ENCODE measurements at regions not wholly inside any gene's neighbourhood (a gene's known extent, or its start where the extent isn't known, plus 50 kb on each side); places are given as distances from the start of the nearest gene placed in this dataset.
A peak's percentile ranks its signal among the peaks of the same experiment; 100 is the strongest.
"Not testable (repeated sequence)": the region's sequence is repeated elsewhere in the genome, so short reads cannot be mapped to it uniquely, and the experiment has no call there.

DNA sequence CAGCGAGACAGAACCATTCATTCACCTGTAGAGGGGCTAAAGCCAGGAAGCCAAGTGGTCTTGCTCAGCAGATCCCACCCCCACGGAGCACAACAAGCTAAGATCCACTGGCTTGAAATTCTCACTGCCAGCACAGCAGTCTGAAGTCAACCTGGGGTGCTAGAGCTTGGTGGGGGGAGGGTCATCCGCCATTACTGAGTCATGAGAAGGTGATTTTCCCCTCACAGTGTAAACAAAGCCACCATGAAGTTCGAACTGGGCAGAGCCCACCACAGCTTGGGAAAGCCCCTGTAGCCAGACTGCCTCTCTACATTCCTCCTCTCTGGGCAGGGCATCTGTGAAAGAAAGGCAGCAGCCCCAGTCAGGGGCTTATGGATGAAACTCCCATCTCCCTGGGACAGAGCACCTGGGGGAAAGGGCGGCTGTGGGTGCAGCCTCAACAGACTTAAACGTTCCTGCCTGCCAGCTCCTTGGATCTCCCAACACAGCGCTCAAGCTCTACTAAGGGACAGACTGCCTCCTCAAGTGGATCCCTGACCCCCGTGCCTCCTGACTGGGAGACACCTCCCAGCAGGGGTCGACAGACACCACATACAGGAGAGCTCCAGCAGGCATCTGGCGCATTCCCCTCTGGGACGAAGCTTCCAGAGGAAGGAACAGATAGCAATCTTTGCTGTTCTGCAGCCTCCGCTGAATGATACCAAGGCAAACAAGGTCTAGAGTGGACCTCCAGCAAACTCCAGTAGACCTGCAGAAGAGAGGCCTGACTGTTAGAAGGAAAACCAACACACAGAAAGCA is 179.0 kb upstream of the KLF7 start:
- CTCF ChIA-PET; H3K36me3 ChIP-seq (ENCODE audit: control insufficient read depth in 4 of 4, insufficient read depth in 4 of 4, low read length in 3 of 4); H3K9me3 ChIP-seq (ENCODE audit: control extremely low read depth in 1 of 5, control insufficient read depth in 4 of 5, insufficient read depth in 2 of 5, low read depth in 1 of 5, low read length in 4 of 5); POLR2A ChIA-PET; H3K27me3 ChIP-seq (replicated peaks in 2 of 5; ENCODE audit: control insufficient read depth in 4 of 5, insufficient read depth in 5 of 5, low read length in 4 of 5); DNase-seq; H3K4me1 ChIP-seq (ENCODE audit: control extremely low read depth in 1 of 4, control insufficient read depth in 4 of 4, insufficient read depth in 4 of 4, low read length in 3 of 4); H3K4me3 ChIP-seq (ENCODE audit: control insufficient read depth in 1 of 7, extremely low read depth in 1 of 7, insufficient read depth in 4 of 7, low read depth in 2 of 7, low read length in 6 of 7); H3K27ac ChIP-seq (ENCODE audit: insufficient read depth in 1 of 2, low read depth in 1 of 2, low read length in 2 of 2, poor library complexity in 1 of 2, severe bottlenecking in 2 of 2): not testable (repeated sequence)
- WGBS (ENCODE audit: insufficient coverage), result 95% methylated on average over 10 of the region's 12 CpGs

DNA sequence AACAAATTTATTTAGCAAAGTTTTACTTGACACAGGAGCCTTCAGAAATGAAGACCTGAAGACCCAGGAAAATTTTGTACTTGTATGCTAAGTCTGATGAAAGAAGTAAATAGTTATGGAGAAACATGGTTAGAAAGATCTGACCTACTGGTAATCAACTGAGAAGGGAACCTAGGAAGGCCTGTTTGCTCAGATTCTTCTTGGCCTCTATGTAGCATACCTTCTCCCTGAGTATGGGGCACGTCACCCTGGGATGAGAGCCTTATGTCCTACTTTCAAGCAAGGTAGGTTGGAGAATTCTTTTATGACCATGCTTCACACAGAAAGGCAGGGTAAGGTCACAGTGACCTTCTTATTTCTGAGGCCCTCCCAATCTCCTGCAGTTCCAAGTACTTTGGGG is 178.6 kb upstream of the CREB1 start:
- no peaks in the 10 kb centered on the region for H3K9me3 ChIP-seq (ENCODE audit: control extremely low read depth in 1 of 5, control insufficient read depth in 4 of 5, insufficient read depth in 2 of 5, low read depth in 1 of 5, low read length in 4 of 5)
- ChIA-PET POLR2A (no interaction called here), CTCF (no interaction called here)
- DNase-seq, result no peak
- H3K4me3 ChIP-seq (ENCODE audit: control insufficient read depth in 1 of 7, extremely low read depth in 1 of 7, insufficient read depth in 4 of 7, low read depth in 2 of 7, low read length in 6 of 7), result no peak overlapping the region
- peaks cover 0 to 8% (median 4%) of the 10 kb centered on the region in 4 experiments for H3K4me1 ChIP-seq (ENCODE audit: control extremely low read depth in 1 of 4, control insufficient read depth in 4 of 4, insufficient read depth in 4 of 4, low read length in 3 of 4)
- WGBS (ENCODE audit: insufficient coverage), result 100% methylated on average over 1 of the region's 1 CpG
- H3K27ac ChIP-seq (ENCODE audit: insufficient read depth in 1 of 2, low read depth in 1 of 2, low read length in 2 of 2, poor library complexity in 1 of 2, severe bottlenecking in 2 of 2), result no peak overlapping the region
- no peaks in the 10 kb centered on the region for H3K36me3 ChIP-seq (ENCODE audit: control insufficient read depth in 4 of 4, insufficient read depth in 4 of 4, low read length in 3 of 4)
- no peaks in the 10 kb centered on the region for H3K27me3 ChIP-seq (replicated peaks in 2 of 5; ENCODE audit: control insufficient read depth in 4 of 5, insufficient read depth in 5 of 5, low read length in 4 of 5)

DNA sequence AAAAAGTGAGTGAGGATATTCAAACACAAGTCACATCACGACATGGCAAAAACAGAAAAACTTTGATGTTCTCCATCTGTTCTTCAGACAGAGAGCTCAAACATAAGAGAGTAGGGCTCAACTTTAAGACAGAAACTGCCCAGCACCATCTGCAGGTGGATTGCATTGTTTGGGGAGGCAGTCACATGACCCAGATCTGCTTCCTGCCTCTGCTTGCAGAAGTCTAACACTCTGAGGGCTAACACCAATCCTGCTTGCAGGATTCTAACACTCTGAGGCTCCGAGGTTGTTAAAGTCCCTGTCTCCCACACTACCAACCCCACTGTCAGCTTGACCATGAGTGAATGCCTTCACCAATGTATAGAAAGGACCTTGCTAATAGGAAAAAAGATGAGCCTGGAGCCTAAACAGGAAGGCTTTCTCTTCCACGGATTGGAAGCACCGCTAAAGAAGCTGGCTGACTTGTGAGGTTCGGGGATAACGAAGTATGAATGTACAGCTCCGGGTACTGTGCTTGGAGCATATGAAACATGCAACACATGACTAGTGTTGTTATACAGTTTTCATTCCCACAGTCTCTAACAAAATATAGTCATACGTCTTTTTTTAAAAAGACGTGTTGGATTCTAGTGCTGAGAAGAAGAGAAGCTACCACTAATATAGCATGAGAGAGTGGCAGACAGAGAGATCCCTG is 176.6 kb upstream of the CREB1 start:
- Histone ChIP-seq H3K4me1 (ENCODE audit: control extremely low read depth in 1 of 4, control insufficient read depth in 4 of 4, insufficient read depth in 4 of 4, low read length in 3 of 4) (peaks cover 0 to 8% (median 4%) of the 10 kb centered on the region in 4 experiments), H3K27me3 (replicated peaks in 2 of 5; ENCODE audit: control insufficient read depth in 4 of 5, insufficient read depth in 5 of 5, low read length in 4 of 5) (no peaks in the 10 kb centered on the region), H3K27ac (ENCODE audit: insufficient read depth in 1 of 2, low read depth in 1 of 2, low read length in 2 of 2, poor library complexity in 1 of 2, severe bottlenecking in 2 of 2) (no peak overlapping the region), H3K9me3 (ENCODE audit: control extremely low read depth in 1 of 5, control insufficient read depth in 4 of 5, insufficient read depth in 2 of 5, low read depth in 1 of 5, low read length in 4 of 5) (no peaks in the 10 kb centered on the region), H3K4me3 (ENCODE audit: control insufficient read depth in 1 of 7, extremely low read depth in 1 of 7, insufficient read depth in 4 of 7, low read depth in 2 of 7, low read length in 6 of 7) (no peak overlapping the region), H3K36me3 (ENCODE audit: control insufficient read depth in 4 of 4, insufficient read depth in 4 of 4, low read length in 3 of 4) (no peaks in the 10 kb centered on the region)
- 100% methylated on average over 7 of the region's 9 CpGs for WGBS (ENCODE audit: insufficient coverage)
- POLR2A ChIA-PET, result no interaction called here
- CTCF ChIA-PET, result interaction anchor here (0.6 to 1.8 kb wide), 5 partner anchors 36 to 370 kb away, joined by 3 to 5 read pairs (median 3); no protein-coding TSS in a partner anchor
- DNase-seq, result peak; percentile 35 to 69 (median 62)

DNA sequence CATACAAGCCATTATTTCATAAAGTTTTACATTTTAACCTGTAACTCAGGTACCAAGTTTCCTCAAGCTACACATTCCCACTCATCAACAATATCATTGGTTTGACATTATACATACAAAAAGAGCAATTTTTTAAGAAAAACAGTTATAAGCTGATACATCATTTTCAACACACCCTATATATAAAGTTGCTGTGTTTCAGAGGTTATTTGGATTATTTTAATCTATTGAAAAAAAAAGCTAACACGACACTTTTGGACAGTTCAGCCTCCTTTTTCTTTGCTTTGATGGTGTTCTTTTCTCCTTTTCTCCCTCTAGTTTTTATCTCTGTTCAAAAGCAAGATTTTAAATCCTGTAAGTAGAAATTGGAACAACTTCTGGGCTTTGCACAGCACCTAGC is 175.9 kb upstream of the CREB1 start:
- no peaks in the 10 kb centered on the region for H3K9me3 ChIP-seq (ENCODE audit: control extremely low read depth in 1 of 5, control insufficient read depth in 4 of 5, insufficient read depth in 2 of 5, low read depth in 1 of 5, low read length in 4 of 5)
- POLR2A ChIA-PET, result no interaction called here
- no peak overlapping the region for H3K27ac ChIP-seq (ENCODE audit: insufficient read depth in 1 of 2, low read depth in 1 of 2, low read length in 2 of 2, poor library complexity in 1 of 2, severe bottlenecking in 2 of 2)
- DNase-seq, result no peak
- H3K36me3 ChIP-seq (ENCODE audit: control insufficient read depth in 4 of 4, insufficient read depth in 4 of 4, low read length in 3 of 4), result no peaks in the 10 kb centered on the region
- CTCF ChIA-PET, result interaction anchor here (1.3 to 1.8 kb wide), 2 partner anchors 9 to 187 kb away, joined by 3 to 5 read pairs; no protein-coding TSS in a partner anchor
- H3K4me3 ChIP-seq (ENCODE audit: control insufficient read depth in 1 of 7, extremely low read depth in 1 of 7, insufficient read depth in 4 of 7, low read depth in 2 of 7, low read length in 6 of 7), result no peak overlapping the region
- no peaks in the 10 kb centered on the region for H3K27me3 ChIP-seq (replicated peaks in 2 of 5; ENCODE audit: control insufficient read depth in 4 of 5, insufficient read depth in 5 of 5, low read length in 4 of 5)
- WGBS (ENCODE audit: insufficient coverage), result no CpG with 5 or more reads among the region's 1 CpG
- H3K4me1 ChIP-seq (ENCODE audit: control extremely low read depth in 1 of 4, control insufficient read depth in 4 of 4, insufficient read depth in 4 of 4, low read length in 3 of 4), result peaks cover 0 to 8% (median 4%) of the 10 kb centered on the region in 4 experiments

DNA sequence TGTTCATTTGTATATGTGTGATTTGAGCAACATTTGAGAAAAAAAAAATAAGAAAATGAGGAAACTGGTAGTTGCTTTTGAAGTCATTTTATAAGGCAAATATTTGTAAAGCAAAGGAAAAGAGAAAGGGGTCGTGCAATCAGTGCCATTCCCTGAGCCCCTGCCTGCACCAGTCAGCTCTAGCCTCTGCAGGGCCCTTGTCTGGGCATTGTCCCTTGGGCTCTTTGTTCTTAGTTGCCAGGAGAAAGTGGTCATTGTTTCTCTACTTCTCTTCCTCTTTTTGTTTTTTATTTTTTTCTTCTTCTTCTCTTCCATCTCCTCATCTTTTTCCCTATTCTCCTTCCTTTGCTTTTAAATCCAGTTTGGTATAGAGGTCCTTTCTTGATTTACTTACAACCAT is 175.3 kb upstream of the CREB1 start:
- Histone ChIP-seq H3K36me3 (ENCODE audit: control insufficient read depth in 4 of 4, insufficient read depth in 4 of 4, low read length in 3 of 4) (no peaks in the 10 kb centered on the region), H3K4me1 (ENCODE audit: control extremely low read depth in 1 of 4, control insufficient read depth in 4 of 4, insufficient read depth in 4 of 4, low read length in 3 of 4) (peaks cover 0 to 8% (median 4%) of the 10 kb centered on the region in 4 experiments), H3K9me3 (ENCODE audit: control extremely low read depth in 1 of 5, control insufficient read depth in 4 of 5, insufficient read depth in 2 of 5, low read depth in 1 of 5, low read length in 4 of 5) (no peaks in the 10 kb centered on the region), H3K27ac (ENCODE audit: insufficient read depth in 1 of 2, low read depth in 1 of 2, low read length in 2 of 2, poor library complexity in 1 of 2, severe bottlenecking in 2 of 2) (no peak overlapping the region), H3K27me3 (replicated peaks in 2 of 5; ENCODE audit: control insufficient read depth in 4 of 5, insufficient read depth in 5 of 5, low read length in 4 of 5) (no peaks in the 10 kb centered on the region), H3K4me3 (ENCODE audit: control insufficient read depth in 1 of 7, extremely low read depth in 1 of 7, insufficient read depth in 4 of 7, low read depth in 2 of 7, low read length in 6 of 7) (no peak overlapping the region)
- CTCF ChIA-PET, result interaction anchor here (1.3 kb wide), 1 partner anchor 9 kb away, joined by 3 read pairs; no protein-coding TSS in a partner anchor
- 100% methylated on average over 1 of the region's 1 CpG for WGBS (ENCODE audit: insufficient coverage)
- POLR2A ChIA-PET, result no interaction called here
- DNase-seq, result no peak

DNA sequence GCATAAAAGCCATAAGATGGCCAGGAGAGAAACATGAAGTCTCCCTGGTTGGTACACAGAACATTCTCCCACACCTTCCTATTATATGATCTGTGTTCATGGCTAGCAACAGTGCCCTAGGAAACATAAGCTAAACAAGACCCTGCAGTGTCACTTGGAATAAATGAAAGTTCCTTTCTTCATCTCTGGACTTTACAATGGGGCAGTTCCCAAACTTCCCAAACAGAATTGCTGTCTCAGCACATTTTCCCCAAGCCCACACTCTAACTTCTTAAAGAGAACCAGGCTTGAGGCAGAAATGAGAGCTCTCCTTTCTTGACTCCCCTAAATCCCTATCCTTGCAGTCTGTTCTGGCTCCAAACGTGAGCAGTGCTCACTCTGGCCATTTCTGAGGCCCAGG is 173.2 kb upstream of the CREB1 start:
- no peak for DNase-seq
- H3K27ac ChIP-seq (ENCODE audit: insufficient read depth in 1 of 2, low read depth in 1 of 2, low read length in 2 of 2, poor library complexity in 1 of 2, severe bottlenecking in 2 of 2), result no peak overlapping the region
- H3K9me3 ChIP-seq (ENCODE audit: control extremely low read depth in 1 of 5, control insufficient read depth in 4 of 5, insufficient read depth in 2 of 5, low read depth in 1 of 5, low read length in 4 of 5), result peaks cover 0 to 2% (median 0%) of the 10 kb centered on the region in 5 experiments
- H3K36me3 ChIP-seq (ENCODE audit: control insufficient read depth in 4 of 4, insufficient read depth in 4 of 4, low read length in 3 of 4), result no peaks in the 10 kb centered on the region
- ChIA-PET POLR2A (no interaction called here), CTCF (no interaction called here)
- WGBS (ENCODE audit: insufficient coverage), result no CpG with 5 or more reads among the region's 1 CpG
- H3K4me1 ChIP-seq (ENCODE audit: control extremely low read depth in 1 of 4, control insufficient read depth in 4 of 4, insufficient read depth in 4 of 4, low read length in 3 of 4), result peaks cover 0 to 8% (median 4%) of the 10 kb centered on the region in 4 experiments
- H3K27me3 ChIP-seq (replicated peaks in 2 of 5; ENCODE audit: control insufficient read depth in 4 of 5, insufficient read depth in 5 of 5, low read length in 4 of 5), result no peaks in the 10 kb centered on the region
- no peak overlapping the region for H3K4me3 ChIP-seq (ENCODE audit: control insufficient read depth in 1 of 7, extremely low read depth in 1 of 7, insufficient read depth in 4 of 7, low read depth in 2 of 7, low read length in 6 of 7)

DNA sequence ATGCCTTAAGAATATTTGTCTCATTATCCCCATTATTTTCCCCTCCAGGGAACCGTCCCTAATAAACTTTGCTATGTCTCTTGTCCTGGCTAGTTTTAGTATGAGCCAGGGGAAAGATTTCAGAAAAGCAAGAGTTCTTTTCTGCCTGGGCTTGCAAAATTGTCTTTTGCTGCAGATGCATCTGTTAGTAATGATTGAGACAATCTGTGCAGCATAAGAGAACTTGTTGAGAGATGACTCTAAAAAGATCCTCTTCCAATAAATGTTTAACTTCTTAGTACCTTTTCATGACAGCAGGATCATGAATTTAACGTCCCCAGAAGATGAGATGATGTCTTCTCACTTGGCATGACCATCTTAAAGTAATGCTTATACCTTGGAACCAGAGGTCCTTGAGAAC is 172.5 kb upstream of the CREB1 start:
- H3K4me1 ChIP-seq (ENCODE audit: control extremely low read depth in 1 of 4, control insufficient read depth in 4 of 4, insufficient read depth in 4 of 4, low read length in 3 of 4), result peaks cover 0 to 8% (median 4%) of the 10 kb centered on the region in 4 experiments
- 100% methylated on average over 1 of the region's 2 CpGs for WGBS (ENCODE audit: insufficient coverage)
- H3K4me3 ChIP-seq (ENCODE audit: control insufficient read depth in 1 of 7, extremely low read depth in 1 of 7, insufficient read depth in 4 of 7, low read depth in 2 of 7, low read length in 6 of 7), result no peak overlapping the region
- CTCF ChIA-PET, result no interaction called here
- POLR2A ChIA-PET, result no interaction called here
- no peak for DNase-seq
- no peaks in the 10 kb centered on the region for H3K27me3 ChIP-seq (replicated peaks in 2 of 5; ENCODE audit: control insufficient read depth in 4 of 5, insufficient read depth in 5 of 5, low read length in 4 of 5)
- H3K9me3 ChIP-seq (ENCODE audit: control extremely low read depth in 1 of 5, control insufficient read depth in 4 of 5, insufficient read depth in 2 of 5, low read depth in 1 of 5, low read length in 4 of 5), result peaks cover 0 to 2% (median 0%) of the 10 kb centered on the region in 5 experiments
- H3K36me3 ChIP-seq (ENCODE audit: control insufficient read depth in 4 of 4, insufficient read depth in 4 of 4, low read length in 3 of 4), result no peaks in the 10 kb centered on the region
- no peak overlapping the region for H3K27ac ChIP-seq (ENCODE audit: insufficient read depth in 1 of 2, low read depth in 1 of 2, low read length in 2 of 2, poor library complexity in 1 of 2, severe bottlenecking in 2 of 2)

All from common myeloid progenitor, CD34-positive (primary cell).